AG04450 (cell line): ENCODE measurements at regions not wholly inside any gene's neighbourhood (a gene's known extent, or its start where the extent isn't known, plus 50 kb on each side); places are given as distances from the start of the nearest gene placed in this dataset.
A peak's percentile ranks its signal among the peaks of the same experiment; 100 is the strongest.

Source experiments
- CTCF ChIA-PET: fragments of 300-600, 350-600 bp; formaldehyde crosslinking; extraction: SDS; loops from one replicate; lab custom pipeline; 2022; ENCODE audit warnings: antibody characterized with exemption, inconsistent platforms; lab: Charles Lee
- POLR2A ChIA-PET: fragments of 350-600 bp; formaldehyde crosslinking; extraction: SDS; loops from one replicate; lab custom pipeline; 2021; ENCODE audit warnings: antibody characterized with exemption, inconsistent platforms; lab: Yijun Ruan, JAX
- DNase-seq: peaks from one replicate; pipeline ENCODE4 v3.0.0-alpha.2; 2011; ENCODE audit warnings: low read depth, low spot score
- H3K27ac ChIP-seq: one replicate; pipeline ENCODE4 v1.5.1; 2012; ENCODE audit warnings: low read depth, low read length, control low read depth
- H3K27me3 ChIP-seq: one replicate; pipeline ENCODE4 v1.6.0; 2012; ENCODE audit warnings: low read length; ENCODE audit not compliant: control insufficient read depth, insufficient read depth
- H3K4me3 ChIP-seq: 2 replicates; pipeline ENCODE4 v1.5.1; 2011; ENCODE audit warnings: mild to moderate bottlenecking, low read depth, low read length, control low read depth
- H3K9me3 ChIP-seq: 2 replicates; pipeline ENCODE4 v1.5.1; 2012; ENCODE audit warnings: low read length; ENCODE audit not compliant: control insufficient read depth, insufficient read depth
- CTCF ChIP-seq: IDR thresholded peaks from 2 replicates; pipeline ENCODE4 v1.5.1; 2011; ENCODE audit warnings: low read depth, low read length, control low read depth, inconsistent platforms

DNA sequence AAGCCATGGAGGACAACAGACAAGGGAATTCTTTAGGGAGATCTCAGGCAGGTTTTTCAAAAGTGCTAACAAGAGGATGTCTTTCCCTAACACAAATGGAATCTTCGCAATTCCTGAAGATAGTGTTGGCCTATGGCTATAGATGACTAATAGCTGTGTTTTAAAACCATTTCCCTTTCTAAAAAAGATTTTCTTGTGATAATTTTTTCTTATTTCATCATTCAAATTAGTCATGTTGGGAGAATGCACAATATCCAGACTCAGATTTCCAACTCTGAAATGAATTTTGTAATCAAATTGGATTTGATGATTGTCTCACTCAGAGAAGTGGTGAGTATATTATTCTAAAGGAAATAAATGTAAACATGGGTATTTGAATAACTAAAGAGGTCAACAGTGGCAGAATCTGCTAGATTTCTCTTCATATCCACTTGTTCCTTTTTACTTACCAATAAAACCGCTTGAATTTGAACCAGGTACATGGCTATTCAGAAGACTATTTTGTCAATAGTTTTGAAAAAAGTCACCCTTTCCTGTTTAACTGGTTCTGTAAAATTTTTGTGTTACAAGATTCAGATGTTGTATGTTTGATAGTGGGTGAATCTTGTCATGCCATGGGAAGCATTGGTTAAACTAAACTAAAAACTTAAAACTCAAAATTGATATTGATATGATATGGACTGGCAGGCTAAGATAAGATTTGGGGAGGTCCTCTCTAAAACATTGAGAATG is 1223.7 kb upstream of the EYS start:
- H3K9me3 ChIP-seq, result peaks cover 5% of the 10 kb centered on the region
- no peak overlapping the region for H3K4me3 ChIP-seq
- peak; percentile 21 for DNase-seq
- H3K27ac ChIP-seq, result no peak overlapping the region
- ChIA-PET POLR2A (no interaction called here), CTCF (no interaction called here)
- no peaks in the 10 kb centered on the region for H3K27me3 ChIP-seq
- no peak for TF ChIP-seq CTCF

- CTCF ChIA-PET, result no interaction called here
- no peak for DNase-seq
- Histone ChIP-seq H3K27ac (no peak overlapping the region), H3K4me3 (no peak overlapping the region), H3K27me3 (no peaks in the 10 kb centered on the region), H3K9me3 (peaks cover 14% of the 10 kb centered on the region; the same call in 1 of the 2 replicates)
- POLR2A ChIA-PET, result no interaction called here
- TF ChIP-seq CTCF, result no peak
These were observed 1219.0 kb upstream of the EYS start for GRCh38 chr6:66926060-66926459.

- Histone ChIP-seq H3K27me3 (no peaks in the 10 kb centered on the region), H3K4me3 (no peak overlapping the region), H3K27ac (no peak overlapping the region), H3K9me3 (no peaks in the 10 kb centered on the region)
- TF ChIP-seq CTCF, result no peak
- POLR2A ChIA-PET, result no interaction called here
- DNase-seq, result no peak
- CTCF ChIA-PET, result no interaction called here
These were observed 1206.6 kb upstream of the EYS start for GRCh38 chr6:66913657-66914056.

- Histone ChIP-seq H3K27ac (no peak overlapping the region), H3K4me3 (no peak overlapping the region), H3K27me3 (no peaks in the 10 kb centered on the region), H3K9me3 (no peaks in the 10 kb centered on the region; the same call in 1 of the 2 replicates)
- CTCF ChIA-PET, result no interaction called here
- POLR2A ChIA-PET, result no interaction called here
- DNase-seq, result no peak
- no peak for TF ChIP-seq CTCF
These were observed 1195.4 kb upstream of the EYS start for GRCh38 chr6:66902457-66902856.

DNA sequence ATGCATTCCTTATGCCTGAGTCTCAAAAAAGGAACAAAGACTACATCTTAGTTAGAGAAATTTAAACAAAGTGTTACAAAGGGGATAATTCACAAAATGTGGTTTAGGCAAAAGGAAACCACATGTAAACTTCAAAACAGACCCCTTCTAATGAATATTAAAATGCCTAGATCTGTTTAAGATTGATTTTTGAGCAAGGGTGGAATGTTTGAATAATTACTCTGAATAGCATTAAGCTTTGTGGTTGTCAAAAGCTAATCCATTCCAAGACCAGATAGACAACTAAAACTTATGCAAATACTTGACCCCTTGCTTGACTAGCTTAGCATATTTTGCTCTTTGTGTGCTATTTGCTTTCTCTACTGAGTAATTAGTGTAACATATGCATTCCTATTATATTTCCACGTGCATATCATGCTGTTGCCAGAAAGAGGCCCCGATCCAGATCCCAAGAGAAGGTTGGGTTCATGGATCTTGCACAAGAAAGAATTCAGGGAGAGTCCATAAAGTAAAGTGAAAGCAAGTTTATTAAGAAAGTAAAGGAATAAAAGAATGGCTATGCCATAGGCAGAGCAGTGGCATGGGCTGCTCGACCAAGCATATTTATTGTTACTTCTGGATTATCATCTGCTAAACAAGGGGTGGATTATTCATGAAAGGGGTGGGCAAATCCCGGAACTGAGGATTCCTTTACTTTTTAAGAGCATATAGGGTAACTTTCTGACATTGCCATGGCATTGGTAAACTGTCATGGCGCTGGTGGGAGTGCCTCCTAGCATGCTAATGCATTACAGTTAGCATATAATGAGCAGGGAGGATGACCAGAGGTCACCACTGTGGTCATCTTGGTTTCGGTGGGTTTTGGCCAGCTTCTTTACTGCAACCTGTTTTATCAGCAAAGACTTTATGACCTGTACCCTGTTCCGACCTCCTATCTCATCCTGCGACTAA is 1193.4 kb upstream of the EYS start:
- DNase-seq, result no peak
- Histone ChIP-seq H3K27me3 (no peaks in the 10 kb centered on the region), H3K27ac (no peak overlapping the region), H3K4me3 (no peak overlapping the region), H3K9me3 (peaks cover 6% of the 10 kb centered on the region)
- ChIA-PET CTCF (no interaction called here), POLR2A (no interaction called here)
- no peak for TF ChIP-seq CTCF
